Osteoblast (primary cell): ENCODE measurements at regions not wholly inside any gene's neighbourhood (a gene's known extent, or its start where the extent isn't known, plus 50 kb on each side); places are given as distances from the start of the nearest gene placed in this dataset.
A peak's percentile ranks its signal among the peaks of the same experiment; 100 is the strongest.

ENCODE experiments used
- DNase-seq: peaks from one replicate; pipeline ENCODE4 v3.0.0; 2011; ENCODE audit warnings: low spot score, mixed read lengths; ENCODE audit not compliant: insufficient read length; ENCODE audit errors: missing footprints
- H2AFZ ChIP-seq: 2 replicates; pipeline ENCODE4 v1.6.0; 2011; ENCODE audit warnings: mild to moderate bottlenecking, low read length
- H3K27ac ChIP-seq: 2 replicates; pipeline ENCODE4 v1.5.1; 2011; ENCODE audit warnings: mild to moderate bottlenecking, low read depth, low read length, moderate library complexity
- H3K27me3 ChIP-seq: 2 replicates; pipeline ENCODE4 v1.6.0; 2012; ENCODE audit warnings: mild to moderate bottlenecking, control low read depth, inconsistent platforms, low read length, moderate library complexity; ENCODE audit not compliant: insufficient read depth
- H3K36me3 ChIP-seq: 2 replicates; pipeline ENCODE4 v1.5.1; 2011; ENCODE audit warnings: mild to moderate bottlenecking, low read length, control low read depth, moderate library complexity; ENCODE audit not compliant: insufficient read depth
- H3K4me1 ChIP-seq: 2 replicates; pipeline ENCODE4 v1.5.1; 2011; ENCODE audit warnings: mild to moderate bottlenecking, low read length, control low read depth, moderate library complexity; ENCODE audit not compliant: insufficient read depth
- H3K4me2 ChIP-seq: 2 replicates; pipeline ENCODE4 v1.6.0; 2011; ENCODE audit warnings: mild to moderate bottlenecking, low read length; ENCODE audit not compliant: insufficient read depth
- H3K4me3 ChIP-seq: fragments of 200-600 bp; sonication (generic); 3 replicates; pipeline ENCODE4 v1.5.1; 2012; ENCODE audit warnings: mild to moderate bottlenecking, low read length, inconsistent platforms; ENCODE audit not compliant: insufficient read depth
- H3K79me2 ChIP-seq: 2 replicates; pipeline ENCODE4 v1.6.0; 2012; ENCODE audit warnings: mild to moderate bottlenecking, low read length, control low read depth, inconsistent platforms; ENCODE audit not compliant: insufficient read depth
- H3K9me3 ChIP-seq: 2 replicates; pipeline ENCODE4 v1.5.1; 2011; ENCODE audit warnings: low read depth, low read length, control low read depth
- H4K20me1 ChIP-seq: 2 replicates; pipeline ENCODE4 v1.6.0; 2012; ENCODE audit warnings: mild to moderate bottlenecking, low read length, control low read depth; ENCODE audit not compliant: insufficient read depth
- TF ChIP-seq, protein P1 (sequence below): IDR thresholded peaks from 2 replicates; pipeline ENCODE4 v1.5.1; 2011; ENCODE audit warnings: mild to moderate bottlenecking, low read depth, low read length, moderate library complexity; ENCODE audit errors: extremely low read depth

DNA sequence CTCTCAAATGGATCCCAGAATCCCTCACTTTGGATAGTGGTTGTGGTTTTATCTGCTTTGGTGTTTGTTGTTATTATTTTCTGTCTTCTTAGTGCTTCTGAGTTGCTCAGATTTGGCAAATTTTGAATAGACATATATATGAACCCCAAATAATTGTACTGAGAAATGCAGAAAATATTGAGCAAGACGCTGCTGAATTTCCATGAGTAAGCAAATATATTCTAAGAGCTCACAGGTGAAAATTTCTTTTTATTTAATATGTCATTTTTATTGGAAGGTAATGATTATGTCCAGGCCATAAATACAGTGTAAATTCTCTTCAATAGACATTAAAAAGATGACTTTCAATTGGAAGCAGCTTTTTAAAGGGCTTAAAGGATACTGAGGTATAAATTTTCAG is 152.1 kb downstream of the FAT3 start:
- Histone ChIP-seq H3K4me2 (no peak overlapping the region), H3K36me3 (no peaks in the 10 kb centered on the region), H4K20me1 (no peaks in the 10 kb centered on the region), H3K27me3 (no peaks in the 10 kb centered on the region), H3K27ac (no peak overlapping the region), H3K4me1 (peaks cover 22% of the 10 kb centered on the region), H3K9me3 (no peaks in the 10 kb centered on the region), H2AFZ (no peak overlapping the region), H3K4me3 (no peak overlapping the region), H3K79me2 (no peaks in the 10 kb centered on the region)
- no peak for DNase-seq
- TF ChIP-seq, protein P1, sequence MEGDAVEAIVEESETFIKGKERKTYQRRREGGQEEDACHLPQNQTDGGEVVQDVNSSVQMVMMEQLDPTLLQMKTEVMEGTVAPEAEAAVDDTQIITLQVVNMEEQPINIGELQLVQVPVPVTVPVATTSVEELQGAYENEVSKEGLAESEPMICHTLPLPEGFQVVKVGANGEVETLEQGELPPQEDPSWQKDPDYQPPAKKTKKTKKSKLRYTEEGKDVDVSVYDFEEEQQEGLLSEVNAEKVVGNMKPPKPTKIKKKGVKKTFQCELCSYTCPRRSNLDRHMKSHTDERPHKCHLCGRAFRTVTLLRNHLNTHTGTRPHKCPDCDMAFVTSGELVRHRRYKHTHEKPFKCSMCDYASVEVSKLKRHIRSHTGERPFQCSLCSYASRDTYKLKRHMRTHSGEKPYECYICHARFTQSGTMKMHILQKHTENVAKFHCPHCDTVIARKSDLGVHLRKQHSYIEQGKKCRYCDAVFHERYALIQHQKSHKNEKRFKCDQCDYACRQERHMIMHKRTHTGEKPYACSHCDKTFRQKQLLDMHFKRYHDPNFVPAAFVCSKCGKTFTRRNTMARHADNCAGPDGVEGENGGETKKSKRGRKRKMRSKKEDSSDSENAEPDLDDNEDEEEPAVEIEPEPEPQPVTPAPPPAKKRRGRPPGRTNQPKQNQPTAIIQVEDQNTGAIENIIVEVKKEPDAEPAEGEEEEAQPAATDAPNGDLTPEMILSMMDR, result no peak

GRCh38 chr11:92380882-92381281 is 156.3 kb downstream of the FAT3 start:
- Histone ChIP-seq H3K36me3 (no peaks in the 10 kb centered on the region), H3K4me2 (peak overlapping the region; percentile 26), H4K20me1 (no peaks in the 10 kb centered on the region), H3K27me3 (no peaks in the 10 kb centered on the region), H3K9me3 (no peaks in the 10 kb centered on the region), H3K79me2 (no peaks in the 10 kb centered on the region), H3K4me1 (peaks cover 43% of the 10 kb centered on the region), H3K27ac (peak overlapping the region; percentile 18), H2AFZ (no peak overlapping the region), H3K4me3 (no peak overlapping the region)
- TF ChIP-seq, protein P1, result no peak
- peak; percentile 82 for DNase-seq

DNA sequence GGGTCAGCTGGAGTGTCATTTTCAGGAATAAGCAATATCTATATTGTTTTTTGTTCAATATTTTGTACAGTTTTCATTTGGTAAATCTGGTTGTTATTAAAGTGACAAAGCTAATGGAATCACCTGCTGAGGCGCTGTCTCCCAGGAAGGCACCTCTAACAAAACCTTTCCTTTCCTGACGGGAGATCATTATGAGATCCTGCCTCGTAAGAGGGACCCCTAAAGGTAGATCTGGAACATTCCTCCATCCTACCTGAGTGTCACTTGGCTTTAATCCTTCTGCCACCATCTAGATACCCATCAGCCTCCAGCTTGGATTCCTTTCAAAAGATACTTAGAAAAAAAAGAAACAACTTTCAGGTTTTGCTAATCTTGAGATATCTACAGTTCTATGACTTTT is 157.7 kb downstream of the FAT3 start:
- TF ChIP-seq, protein P1, result no peak
- H3K4me1 ChIP-seq, result peaks cover 36% of the 10 kb centered on the region

GRCh38 chr11:92383430-92383829 is 158.8 kb downstream of the FAT3 start:
- H3K36me3 ChIP-seq, result no peaks in the 10 kb centered on the region
- H3K27ac ChIP-seq, result peak overlapping the region; percentile 33
- H3K4me1 ChIP-seq, result peaks cover 36% of the 10 kb centered on the region
- no peaks in the 10 kb centered on the region for H3K79me2 ChIP-seq
- no peak overlapping the region for H2AFZ ChIP-seq
- DNase-seq, result no peak
- no peaks in the 10 kb centered on the region for H3K9me3 ChIP-seq
- H3K27me3 ChIP-seq, result no peaks in the 10 kb centered on the region
- no peaks in the 10 kb centered on the region for H4K20me1 ChIP-seq
- TF ChIP-seq, protein P1, result no peak
- peak overlapping the region; percentile 61 for H3K4me2 ChIP-seq
- H3K4me3 ChIP-seq, result no peak overlapping the region

More for the DNA sequence above, 157.7 kb downstream of the FAT3 start:
- H3K4me2 ChIP-seq, result no peak overlapping the region
- H3K9me3 ChIP-seq, result no peaks in the 10 kb centered on the region
- no peak for DNase-seq
- no peak overlapping the region for H2AFZ ChIP-seq
- no peak overlapping the region for H3K4me3 ChIP-seq
- no peak overlapping the region for H3K27ac ChIP-seq
- H4K20me1 ChIP-seq, result no peaks in the 10 kb centered on the region
- no peaks in the 10 kb centered on the region for H3K27me3 ChIP-seq
- H3K79me2 ChIP-seq, result no peaks in the 10 kb centered on the region
- H3K36me3 ChIP-seq, result no peaks in the 10 kb centered on the region
